HCT116 (cell line): ENCODE measurements at regions not wholly inside any gene's neighbourhood (a gene's known extent, or its start where the extent isn't known, plus 50 kb on each side); places are given as distances from the start of the nearest gene placed in this dataset.

Experiments used
- ATAC-seq: fragments of 200-7000 bp; cut with Tn5 transposase; 2 replicates; pipeline ENCODE4 v1.9.1; 2020; ENCODE audit warnings: mild to moderate bottlenecking, moderate library complexity
- BruUV-seq: library from RNA; stranded (reverse); fragments of 400-500 nt; replicated peaks from 2 replicates; lab custom pipeline; 2021; lab: Mats Ljungman, UMichigan
- CTCF ChIA-PET: fragments of 300-600 bp; sonication (Branson Sonifier 250); formaldehyde crosslinking; loops from one replicate; lab custom pipeline; 2021; ENCODE audit warnings: antibody characterized with exemption; lab: Charles Lee
- POLR2A ChIA-PET: fragments of 300-600, 350-600 bp; sonication (Branson Sonifier 250); formaldehyde crosslinking; loops from one replicate; lab custom pipeline; 2021; ENCODE audit warnings: antibody characterized with exemption; lab: Charles Lee
- RAD21 ChIA-PET, 2 experiments: fragments of 300-600 bp; sonication (Branson Sonifier 250); formaldehyde crosslinking; loops; one replicate each; lab custom pipeline; 2023; ENCODE audit warnings: low total read pairs in 2 of 2; ENCODE audit not compliant: uncharacterized antibody in 2 of 2, unreplicated experiment in 2 of 2, low non-redundant PET in 1 of 2; lab: Charles Lee
- DNase-seq: peaks from one replicate; pipeline ENCODE4 v3.0.0-alpha.2; 2010; ENCODE audit warnings: low read depth, low spot score
- H2AFZ ChIP-seq: fragments of 200-600 bp; shearing (Covaris generic), sonication (generic); 2 replicates; pipeline ENCODE4 v1.6.1; 2017; ENCODE audit warnings: low read depth, mixed run types, mixed read lengths, antibody characterized with exemption, low read length; ENCODE audit not compliant: poor library complexity, severe bottlenecking
- H3K27ac ChIP-seq: 2 replicates; pipeline ENCODE4 v1.5.1; 2012; ENCODE audit warnings: low read depth, low read length
- H3K27me3 ChIP-seq: fragments of 200-600 bp; sonication (generic); 2 replicates; pipeline ENCODE4 v1.6.1; 2016; ENCODE audit warnings: mixed run types, low read length, mixed read lengths; ENCODE audit not compliant: insufficient read depth
- H3K36me3 ChIP-seq, 2 experiments: fragments of 200-500 bp in 1 of 2; fragments of 200-600 bp in 1 of 2; sonication (Bioruptor generic) in 1 of 2; sonication (generic) in 1 of 2; 2 replicates each; pipeline versions ENCODE4 v1.5.1 to v1.6.1; 2014 to 2016; ENCODE audit warnings: low read length in 2 of 2, inconsistent platforms in 1 of 2, mixed read lengths in 1 of 2, mixed run types in 1 of 2; ENCODE audit not compliant: insufficient read depth in 2 of 2, control insufficient read depth in 1 of 2
- H3K4me1 ChIP-seq, 2 experiments: fragments of 200-600 bp in 1 of 2; sonication (generic) in 1 of 2; 2 replicates each; pipeline versions ENCODE4 v1.5.1 to v1.6.1; 2012 to 2017; ENCODE audit warnings: low read length in 2 of 2, inconsistent platforms in 1 of 2, mild to moderate bottlenecking in 1 of 2, mixed read lengths in 1 of 2, mixed run types in 1 of 2, moderate library complexity in 1 of 2; ENCODE audit not compliant: insufficient read depth in 2 of 2, control insufficient read depth in 1 of 2
- H3K4me2 ChIP-seq: fragments of 200-600 bp; sonication (generic); 2 replicates; pipeline ENCODE4 v1.6.1; 2017; ENCODE audit warnings: mixed run types, low read length, mixed read lengths
- H3K4me3 ChIP-seq, 2 experiments: fragments of 200-600 bp in 1 of 2; sonication (generic) in 1 of 2; replicated peaks in 1 of 2; 2 replicates each; pipeline ENCODE4 v1.5.1; 2011 to 2016; ENCODE audit warnings: low read length in 2 of 2, control low read depth in 1 of 2, low read depth in 1 of 2, mild to moderate bottlenecking in 1 of 2, mixed read lengths in 1 of 2, mixed run types in 1 of 2
- H3K79me2 ChIP-seq: fragments of 200-600 bp; sonication (generic); 2 replicates; pipeline ENCODE4 v1.6.1; 2017; ENCODE audit warnings: mild to moderate bottlenecking, mixed run types, low read length, moderate library complexity, mixed read lengths; ENCODE audit not compliant: insufficient read depth
- H3K9ac ChIP-seq: fragments of 200-600 bp; sonication (generic); 2 replicates; pipeline ENCODE4 v1.6.1; 2016; ENCODE audit warnings: low read length, mixed read lengths
- H3K9me2 ChIP-seq: fragments of 200-600 bp; sonication (generic), shearing (Covaris generic); 2 replicates; pipeline ENCODE4 v1.6.1; 2017; ENCODE audit warnings: mixed run types, mild to moderate bottlenecking, moderate library complexity; ENCODE audit not compliant: insufficient read depth
- H3K9me3 ChIP-seq, 2 experiments: fragments of 200-500 bp in 1 of 2; fragments of 200-600 bp in 1 of 2; sonication (Bioruptor generic) in 1 of 2; sonication (generic) in 1 of 2; 2 replicates each; pipeline ENCODE4 v1.6.1; 2014 to 2017; ENCODE audit warnings: low read length in 2 of 2, mixed read lengths in 2 of 2, inconsistent platforms in 1 of 2, low read depth in 1 of 2, mild to moderate bottlenecking in 1 of 2, mixed run types in 1 of 2, moderate library complexity in 1 of 2; ENCODE audit not compliant: control insufficient read depth in 1 of 2, insufficient read depth in 1 of 2
- H4K20me1 ChIP-seq: fragments of 200-600 bp; sonication (generic), shearing (Covaris generic); 2 replicates; pipeline ENCODE4 v1.6.1; 2017; ENCODE audit warnings: mixed run types, mild to moderate bottlenecking, moderate library complexity; ENCODE audit not compliant: insufficient read depth
- CEBPB ChIP-seq: IDR thresholded peaks from 2 replicates; pipeline ENCODE4 v1.6.1; 2012; ENCODE audit warnings: low read depth
- EGR1 ChIP-seq: IDR thresholded peaks from 2 replicates; pipeline ENCODE4 v1.6.1; 2012; ENCODE audit warnings: low read depth
- POLR2A ChIP-seq: IDR thresholded peaks from 2 replicates; pipeline ENCODE4 v1.7.0; 2011; ENCODE audit warnings: borderline replicate concordance; ENCODE audit not compliant: insufficient read depth, insufficient read length; ENCODE audit errors: extremely low read depth
- POLR2AphosphoS5 ChIP-seq: IDR thresholded peaks from 2 replicates; pipeline ENCODE4 v1.6.1; 2011; ENCODE audit warnings: mild to moderate bottlenecking, low read depth, low read length, moderate library complexity
- SIN3A ChIP-seq: IDR thresholded peaks from 2 replicates; pipeline ENCODE4 v1.6.1; 2012; ENCODE audit warnings: low read depth
- SP1 ChIP-seq: IDR thresholded peaks from 2 replicates; pipeline ENCODE4 v1.6.1; 2012; ENCODE audit warnings: low read depth
- ZFX ChIP-seq: fragments of 450-650 bp; IDR thresholded peaks from 2 replicates; pipeline ENCODE4 v1.6.1; 2017
- intact Hi-C: fragments of 100-400 bp; cut with micrococcal nuclease; formaldehyde crosslinking; loops from 2 replicates; pipeline ENCODE4 v1.10.0; 2022
- TF ChIP-seq, protein P1 (sequence below), 3 experiments: fragments of 200-600 bp in 1 of 3; sonication (generic) in 1 of 3; IDR thresholded peaks in 2 of 3; conservative IDR thresholded peaks in 1 of 3; 2 replicates each; pipeline ENCODE4 v1.5.1; 2012 to 2017; ENCODE audit warnings: low read depth in 2 of 3, low read length in 2 of 3, antibody characterized with exemption in 1 of 3, borderline replicate concordance in 1 of 3, control low read depth in 1 of 3, mild to moderate bottlenecking in 1 of 3, mixed read lengths in 1 of 3, mixed run types in 1 of 3, moderate library complexity in 1 of 3; ENCODE audit not compliant: insufficient read depth in 1 of 3
- TF ChIP-seq, protein P2 (sequence below): IDR thresholded peaks from 2 replicates; pipeline ENCODE4 v1.6.1; 2012

DNA sequence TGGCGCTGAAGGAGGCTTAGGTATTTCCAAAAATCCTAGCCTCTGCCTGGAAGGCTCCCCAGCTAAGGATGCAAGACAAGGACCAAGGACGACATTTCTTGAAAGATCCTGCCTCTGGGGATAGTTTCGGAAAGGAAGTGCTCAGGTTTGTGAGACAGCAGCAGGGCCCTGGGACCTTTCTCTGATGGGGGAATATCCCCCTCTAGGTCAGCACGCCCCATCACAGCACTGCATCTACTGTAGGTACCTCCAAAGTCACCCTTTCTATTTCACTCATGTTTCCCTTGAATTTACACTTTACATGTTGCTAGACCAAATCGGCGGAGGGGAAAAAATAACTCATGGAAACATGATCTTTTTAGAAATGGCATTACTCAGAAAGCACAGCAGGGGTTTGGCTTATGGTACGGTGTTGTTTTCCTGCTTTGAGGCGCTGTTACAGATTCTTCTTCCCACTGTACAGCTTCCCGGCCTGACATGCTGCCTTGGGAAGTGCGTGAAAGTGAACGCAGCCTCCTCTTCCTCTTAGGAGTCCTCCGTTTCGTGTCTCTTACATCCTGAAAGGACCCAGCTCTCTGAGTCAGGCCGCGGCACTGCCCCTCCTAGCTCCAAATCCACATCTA, 77.2 kb upstream of the DHRSX start (continued):
- TF ChIP-seq, protein P1, sequence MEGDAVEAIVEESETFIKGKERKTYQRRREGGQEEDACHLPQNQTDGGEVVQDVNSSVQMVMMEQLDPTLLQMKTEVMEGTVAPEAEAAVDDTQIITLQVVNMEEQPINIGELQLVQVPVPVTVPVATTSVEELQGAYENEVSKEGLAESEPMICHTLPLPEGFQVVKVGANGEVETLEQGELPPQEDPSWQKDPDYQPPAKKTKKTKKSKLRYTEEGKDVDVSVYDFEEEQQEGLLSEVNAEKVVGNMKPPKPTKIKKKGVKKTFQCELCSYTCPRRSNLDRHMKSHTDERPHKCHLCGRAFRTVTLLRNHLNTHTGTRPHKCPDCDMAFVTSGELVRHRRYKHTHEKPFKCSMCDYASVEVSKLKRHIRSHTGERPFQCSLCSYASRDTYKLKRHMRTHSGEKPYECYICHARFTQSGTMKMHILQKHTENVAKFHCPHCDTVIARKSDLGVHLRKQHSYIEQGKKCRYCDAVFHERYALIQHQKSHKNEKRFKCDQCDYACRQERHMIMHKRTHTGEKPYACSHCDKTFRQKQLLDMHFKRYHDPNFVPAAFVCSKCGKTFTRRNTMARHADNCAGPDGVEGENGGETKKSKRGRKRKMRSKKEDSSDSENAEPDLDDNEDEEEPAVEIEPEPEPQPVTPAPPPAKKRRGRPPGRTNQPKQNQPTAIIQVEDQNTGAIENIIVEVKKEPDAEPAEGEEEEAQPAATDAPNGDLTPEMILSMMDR (IDR thresholded peaks at IDR 0.05 in 2 of 3, conservative IDR thresholded peaks at IDR 0.05 in 1 of 3; ENCODE audit: borderline replicate concordance in 1 of 3, insufficient read depth in 1 of 3, low read depth in 2 of 3, low read length in 2 of 3) = no peak
- TF ChIP-seq ZFX = no peak
- TF ChIP-seq, all 23 proteins: peak for 0

DNA sequence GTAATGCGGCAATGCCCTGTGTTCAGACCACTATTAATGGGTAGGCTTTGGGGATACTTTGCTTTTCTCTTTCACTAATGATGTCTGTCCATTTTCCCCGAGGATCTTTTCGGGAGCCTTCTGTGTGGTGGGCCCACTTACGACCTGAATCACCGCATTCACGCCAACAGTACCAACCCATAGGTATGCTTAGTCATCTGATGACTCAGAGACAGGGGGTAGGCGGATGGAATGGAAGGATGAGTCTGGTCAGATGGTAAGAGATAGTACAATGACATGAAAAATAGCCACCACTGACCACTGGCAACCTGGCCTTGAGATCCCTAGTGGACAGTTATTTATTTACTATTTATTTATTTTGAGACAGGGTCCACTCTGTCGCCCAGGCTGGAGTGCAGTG, 76.0 kb upstream of the DHRSX start:
- ATAC-seq = peak; percentile 78
- 0 out of 2 replicates have a peak overlapping the region, but pooled peaks have one; percentile 6 for H3K27ac ChIP-seq
- POLR2A ChIA-PET = no interaction called here

More for the DNA sequence above, 76.0 kb upstream of the DHRSX start:
- H3K4me1 ChIP-seq = peaks cover 29 to 45% of the 10 kb centered on the region in 2 experiments
- no peaks in the 10 kb centered on the region for H4K20me1 ChIP-seq
- intact Hi-C loops = no loop called here
- H3K9me2 ChIP-seq = no peaks in the 10 kb centered on the region
- peak; percentile 49 for DNase-seq
- H3K27me3 ChIP-seq = no peaks in the 10 kb centered on the region
- H3K9ac ChIP-seq = no peak overlapping the region
- peak overlapping the region; percentile 64 for H3K4me2 ChIP-seq
- H3K79me2 ChIP-seq = no peaks in the 10 kb centered on the region
- TF ChIP-seq SP1 = no peak
- TF ChIP-seq POLR2A = no peak
- TF ChIP-seq CEBPB = no peak
- no peak for TF ChIP-seq SIN3A
- TF ChIP-seq, protein P2, sequence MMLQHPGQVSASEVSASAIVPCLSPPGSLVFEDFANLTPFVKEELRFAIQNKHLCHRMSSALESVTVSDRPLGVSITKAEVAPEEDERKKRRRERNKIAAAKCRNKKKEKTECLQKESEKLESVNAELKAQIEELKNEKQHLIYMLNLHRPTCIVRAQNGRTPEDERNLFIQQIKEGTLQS = no peak
- 0 out of 2 replicates have a peak, but pooled peaks have one; percentile 22 for TF ChIP-seq POLR2AphosphoS5
- TF ChIP-seq EGR1 = no peak
- no peaks in the 10 kb centered on the region for H3K36me3 ChIP-seq
- BruUV-seq = no TSS peak
- RAD21 ChIA-PET = no interaction called here
- H3K9me3 ChIP-seq = no peaks in the 10 kb centered on the region
- H2AFZ ChIP-seq = no peak overlapping the region
- no peak overlapping the region for H3K4me3 ChIP-seq
- CTCF ChIA-PET = no interaction called here
